ENCODE measurements at regions not wholly inside any gene's neighbourhood (a gene's known extent, or its start where the extent isn't known, plus 50 kb on each side); places are given as distances from the start of the nearest gene placed in this dataset.
"Not testable (repeated sequence)": the region's sequence is repeated elsewhere in the genome, so short reads cannot be mapped to it uniquely, and the experiment has no call there.

DNA sequence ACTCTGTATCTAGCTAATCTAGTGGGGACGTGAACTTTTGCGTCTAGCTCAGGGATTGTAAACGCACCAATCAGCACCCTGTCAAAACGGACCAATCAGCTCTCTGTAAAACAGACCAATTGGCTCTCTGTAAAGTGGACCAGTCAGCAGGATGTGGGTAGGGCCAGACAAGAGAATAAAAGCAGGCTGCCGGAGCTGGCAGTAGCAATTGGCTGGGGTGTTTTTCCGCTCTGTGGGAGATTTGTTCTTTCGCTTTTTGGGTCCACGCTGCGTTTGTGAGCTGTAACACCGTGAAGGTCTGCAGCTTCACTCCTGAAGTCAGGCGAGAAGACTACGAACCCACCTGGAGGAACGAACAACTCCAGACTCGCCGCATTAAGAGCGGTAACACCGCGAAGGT, 76.5 kb downstream of the SPRING1 start:
- CTCF ChIA-PET, result no interaction called here
- H3K27ac Mint-ChIP-seq, result no peak overlapping the region
- no peaks in the 10 kb centered on the region for H3K36me3 Mint-ChIP-seq (ENCODE audit: low read depth)

DNA sequence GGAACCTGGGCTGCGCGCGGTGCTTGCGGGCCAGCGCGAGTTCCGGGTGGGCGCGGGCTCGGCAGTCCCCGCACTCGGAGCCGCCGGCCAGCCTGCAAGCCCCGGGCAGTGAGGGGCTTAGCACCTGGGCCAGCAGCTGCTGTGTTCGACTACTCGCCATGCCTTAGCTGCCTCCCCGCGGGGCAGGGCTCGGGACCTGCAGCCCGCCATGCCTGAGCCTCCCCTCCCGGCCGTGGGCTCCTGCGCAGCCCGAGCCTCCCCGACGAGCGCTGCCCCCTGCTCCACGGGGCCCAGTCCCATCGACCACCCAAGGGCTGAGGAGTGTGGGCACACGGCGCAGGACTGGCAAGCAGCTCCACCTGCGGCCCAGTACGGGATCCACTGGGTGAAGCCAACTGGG, 77.1 kb downstream of the SPRING1 start:
- H3K4me1 ChIP-seq (ENCODE audit: insufficient read depth, low read length); H3K36me3 ChIP-seq (ENCODE audit: insufficient read depth, low read length); H3K9me3 ChIP-seq (ENCODE audit: control insufficient read depth in 1 of 2, insufficient read depth in 1 of 2, low read length in 2 of 2); H3K9me3 Mint-ChIP-seq; POLR2A ChIA-PET; H3K4me3 ChIP-seq (ENCODE audit: low read length); intact Hi-C loops (cut with DNase I, micrococcal nuclease); H3K4me1 Mint-ChIP-seq (ENCODE audit: low read depth); H3K4me3 Mint-ChIP-seq; CTCF ChIA-PET; DNase-seq; H3K36me3 Mint-ChIP-seq (ENCODE audit: low read depth); H3K27ac Mint-ChIP-seq; ATAC-seq (ENCODE audit: poor library complexity); H3K27me3 ChIP-seq (ENCODE audit: control insufficient read depth in 1 of 2, insufficient read depth in 2 of 2, low read length in 2 of 2); H3K27ac ChIP-seq (ENCODE audit: low read depth in 1 of 2, low read length in 2 of 2): not testable (repeated sequence)
- H3K27me3 Mint-ChIP-seq, result peaks cover 14% of the 10 kb centered on the region

More for the DNA sequence above, 76.5 kb downstream of the SPRING1 start:
- DNase-seq (no peak), ATAC-seq (ENCODE audit: poor library complexity) (no peak)
- Histone ChIP-seq H3K36me3 (ENCODE audit: insufficient read depth, low read length) (no peaks in the 10 kb centered on the region), H3K27me3 (ENCODE audit: control insufficient read depth in 1 of 2, insufficient read depth in 2 of 2, low read length in 2 of 2) (peaks cover 5 to 7% of the 10 kb centered on the region in 2 experiments), H3K4me3 (ENCODE audit: low read length) (no peak overlapping the region), H3K4me1 (ENCODE audit: insufficient read depth, low read length) (no peaks in the 10 kb centered on the region), H3K9me3 (ENCODE audit: control insufficient read depth in 1 of 2, insufficient read depth in 1 of 2, low read length in 2 of 2) (no peaks in the 10 kb centered on the region), H3K27ac (ENCODE audit: low read depth in 1 of 2, low read length in 2 of 2) (no peak overlapping the region)
- POLR2A ChIA-PET, result no interaction called here
- Mint-ChIP-seq H3K9me3 (no peaks in the 10 kb centered on the region), H3K4me1 (ENCODE audit: low read depth) (no peaks in the 10 kb centered on the region), H3K27me3 (peaks cover 14% of the 10 kb centered on the region), H3K4me3 (no peak overlapping the region)
- TF ChIP-seq, protein P1, sequence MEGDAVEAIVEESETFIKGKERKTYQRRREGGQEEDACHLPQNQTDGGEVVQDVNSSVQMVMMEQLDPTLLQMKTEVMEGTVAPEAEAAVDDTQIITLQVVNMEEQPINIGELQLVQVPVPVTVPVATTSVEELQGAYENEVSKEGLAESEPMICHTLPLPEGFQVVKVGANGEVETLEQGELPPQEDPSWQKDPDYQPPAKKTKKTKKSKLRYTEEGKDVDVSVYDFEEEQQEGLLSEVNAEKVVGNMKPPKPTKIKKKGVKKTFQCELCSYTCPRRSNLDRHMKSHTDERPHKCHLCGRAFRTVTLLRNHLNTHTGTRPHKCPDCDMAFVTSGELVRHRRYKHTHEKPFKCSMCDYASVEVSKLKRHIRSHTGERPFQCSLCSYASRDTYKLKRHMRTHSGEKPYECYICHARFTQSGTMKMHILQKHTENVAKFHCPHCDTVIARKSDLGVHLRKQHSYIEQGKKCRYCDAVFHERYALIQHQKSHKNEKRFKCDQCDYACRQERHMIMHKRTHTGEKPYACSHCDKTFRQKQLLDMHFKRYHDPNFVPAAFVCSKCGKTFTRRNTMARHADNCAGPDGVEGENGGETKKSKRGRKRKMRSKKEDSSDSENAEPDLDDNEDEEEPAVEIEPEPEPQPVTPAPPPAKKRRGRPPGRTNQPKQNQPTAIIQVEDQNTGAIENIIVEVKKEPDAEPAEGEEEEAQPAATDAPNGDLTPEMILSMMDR (IDR thresholded peaks at IDR 0.05), result no peak
- intact Hi-C loops (cut with DNase I, micrococcal nuclease), result no loop called here

GRCh38 chr12:116659771-116660481, 77.9 kb downstream of the SPRING1 start:
- intact Hi-C loops (cut with DNase I, micrococcal nuclease), result no loop called here
- ATAC-seq (ENCODE audit: poor library complexity) (no peak), DNase-seq (no peak)
- Mint-ChIP-seq H3K27ac (no peak overlapping the region), H3K36me3 (ENCODE audit: low read depth) (no peaks in the 10 kb centered on the region), H3K9me3 (no peaks in the 10 kb centered on the region), H3K27me3 (peaks cover 14% of the 10 kb centered on the region), H3K4me1 (ENCODE audit: low read depth) (no peaks in the 10 kb centered on the region), H3K4me3 (no peak overlapping the region)
- POLR2A ChIA-PET, result no interaction called here
- CTCF ChIA-PET, result no interaction called here
- Histone ChIP-seq H3K9me3 (ENCODE audit: control insufficient read depth in 1 of 2, insufficient read depth in 1 of 2, low read length in 2 of 2) (no peaks in the 10 kb centered on the region), H3K36me3 (ENCODE audit: insufficient read depth, low read length) (no peaks in the 10 kb centered on the region), H3K4me1 (ENCODE audit: insufficient read depth, low read length) (no peaks in the 10 kb centered on the region), H3K27me3 (ENCODE audit: control insufficient read depth in 1 of 2, insufficient read depth in 2 of 2, low read length in 2 of 2) (peaks cover 5 to 7% of the 10 kb centered on the region in 2 experiments), H3K27ac (ENCODE audit: low read depth in 1 of 2, low read length in 2 of 2) (no peak overlapping the region), H3K4me3 (ENCODE audit: low read length) (no peak overlapping the region)
- TF ChIP-seq, protein P1 (IDR thresholded peaks at IDR 0.05), result no peak

Measured in CD4-positive, alpha-beta T cell (primary cell).